Gastroesophageal sphincter (tissue), 3 donors: ENCODE measurements at regions not wholly inside any gene's neighbourhood (a gene's known extent, or its start where the extent isn't known, plus 50 kb on each side); places are given as distances from the start of the nearest gene placed in this dataset.

Source experiments
- CTCF ChIP-seq, 4 experiments: fragments of 200-600 bp in 2 of 4; fragments of 450-650 bp in 2 of 4; sonication (generic) in 1 of 4; IDR thresholded peaks; one replicate each; pipeline ENCODE4 v1.5.1; 2017 to 2019; ENCODE audit warnings: antibody characterized with exemption in 4 of 4, mild to moderate bottlenecking in 2 of 4, moderate library complexity in 2 of 4
- EP300 ChIP-seq: sonication (generic); formaldehyde crosslinking; IDR thresholded peaks from one replicate; pipeline ENCODE4 v1.6.1; 2017; ENCODE audit warnings: antibody characterized with exemption, mild to moderate bottlenecking
- POLR2A ChIP-seq, 2 donors: fragments of 450-650 bp; IDR thresholded peaks; one replicate each; pipeline ENCODE4 v1.6.1; 2017; ENCODE audit warnings: antibody characterized with exemption in 2 of 2, mild to moderate bottlenecking in 2 of 2, moderate library complexity in 1 of 2

- TF ChIP-seq CTCF (IDR thresholded peaks at IDR 0.05) (no peak), POLR2A (IDR thresholded peaks at IDR 0.05) (no peak), EP300 (no peak)
Measured at GRCh38 chr6:8530785-8531435, 95.6 kb upstream of the SLC35B3 start.
